ENCODE measurements at regions not wholly inside any gene's neighbourhood (a gene's known extent, or its start where the extent isn't known, plus 50 kb on each side); places are given as distances from the start of the nearest gene placed in this dataset.

DNA sequence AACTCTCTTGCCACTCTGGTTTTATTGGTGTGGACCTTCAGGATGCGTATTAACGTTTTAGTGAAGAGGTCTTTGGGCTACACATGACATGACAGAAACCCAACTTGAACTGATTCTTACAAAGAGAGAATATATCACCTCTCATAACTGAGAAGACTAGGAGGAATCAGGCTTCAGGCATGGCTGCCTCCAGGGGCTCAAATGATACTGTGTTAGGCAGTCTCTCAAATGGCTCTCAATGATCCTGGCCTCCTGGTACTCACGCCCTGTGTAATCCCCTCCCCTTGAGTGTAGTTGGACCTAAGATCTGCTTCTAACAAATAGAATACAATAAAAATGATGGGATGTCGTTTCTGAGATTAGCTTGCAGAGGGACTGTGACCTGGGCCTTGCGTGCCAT is 58.5 kb upstream of the SYPL1 start:
- TF ChIP-seq, protein P1, sequence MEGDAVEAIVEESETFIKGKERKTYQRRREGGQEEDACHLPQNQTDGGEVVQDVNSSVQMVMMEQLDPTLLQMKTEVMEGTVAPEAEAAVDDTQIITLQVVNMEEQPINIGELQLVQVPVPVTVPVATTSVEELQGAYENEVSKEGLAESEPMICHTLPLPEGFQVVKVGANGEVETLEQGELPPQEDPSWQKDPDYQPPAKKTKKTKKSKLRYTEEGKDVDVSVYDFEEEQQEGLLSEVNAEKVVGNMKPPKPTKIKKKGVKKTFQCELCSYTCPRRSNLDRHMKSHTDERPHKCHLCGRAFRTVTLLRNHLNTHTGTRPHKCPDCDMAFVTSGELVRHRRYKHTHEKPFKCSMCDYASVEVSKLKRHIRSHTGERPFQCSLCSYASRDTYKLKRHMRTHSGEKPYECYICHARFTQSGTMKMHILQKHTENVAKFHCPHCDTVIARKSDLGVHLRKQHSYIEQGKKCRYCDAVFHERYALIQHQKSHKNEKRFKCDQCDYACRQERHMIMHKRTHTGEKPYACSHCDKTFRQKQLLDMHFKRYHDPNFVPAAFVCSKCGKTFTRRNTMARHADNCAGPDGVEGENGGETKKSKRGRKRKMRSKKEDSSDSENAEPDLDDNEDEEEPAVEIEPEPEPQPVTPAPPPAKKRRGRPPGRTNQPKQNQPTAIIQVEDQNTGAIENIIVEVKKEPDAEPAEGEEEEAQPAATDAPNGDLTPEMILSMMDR (IDR thresholded peaks at IDR 0.05 in 4 of 5, conservative IDR thresholded peaks at IDR 0.05 in 1 of 5), result no peak
- TF ChIP-seq POLR2A (IDR thresholded peaks at IDR 0.05), result no peak

Measured in gastrocnemius medialis (tissue), 4 donors.